Right renal cortex interstitium (tissue), 3 donors: ENCODE measurements at regions not wholly inside any gene's neighbourhood (a gene's known extent, or its start where the extent isn't known, plus 50 kb on each side); places are given as distances from the start of the nearest gene placed in this dataset.

Experiments used
- DNase-seq, 3 donors: peaks; one replicate each; pipeline ENCODE4 v3.0.0-alpha.2; 2013; ENCODE audit warnings: low read depth in 3 of 3, low spot score in 2 of 3

DNA sequence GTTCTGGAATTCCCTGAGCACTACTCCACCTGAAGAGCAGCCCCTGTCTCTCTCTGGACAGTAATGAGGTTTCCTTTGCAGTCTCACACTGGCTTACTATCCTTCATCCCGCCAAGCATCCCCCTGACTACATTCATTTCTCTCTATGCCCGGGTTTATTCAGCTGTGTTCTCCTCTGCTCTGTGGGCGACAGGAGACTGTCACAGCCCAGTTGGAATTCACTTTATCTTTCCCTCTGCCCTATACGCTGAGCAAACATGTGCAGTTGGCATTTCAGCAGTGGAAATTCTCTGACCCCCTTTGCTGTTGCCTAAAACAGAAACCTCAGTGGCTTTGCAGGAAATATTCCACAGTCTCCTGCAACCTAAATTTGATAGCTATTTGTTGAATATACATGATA, 83.5 kb upstream of the MAX start:
- no peak for DNase-seq

DNA sequence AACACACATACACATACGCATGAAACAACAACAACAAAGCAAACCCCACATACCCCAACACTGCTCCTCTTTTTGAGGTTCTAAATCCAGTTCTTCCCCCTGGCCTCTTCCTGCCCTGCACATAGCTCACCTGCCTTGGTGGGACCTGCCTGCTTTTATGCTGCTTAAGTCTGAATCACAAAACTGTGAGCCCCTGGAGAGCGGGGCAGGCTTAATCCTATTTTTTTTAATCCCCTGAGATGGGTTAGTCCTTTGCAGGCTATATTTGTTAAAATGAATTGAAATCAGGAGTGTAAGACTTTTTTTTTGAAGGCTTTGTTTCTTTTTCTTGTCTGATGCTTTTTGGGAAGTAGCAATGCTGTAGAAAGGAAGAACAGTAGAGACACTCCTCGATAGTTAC, 84.6 kb upstream of the MAX start:
- DNase-seq = no peak

DNA sequence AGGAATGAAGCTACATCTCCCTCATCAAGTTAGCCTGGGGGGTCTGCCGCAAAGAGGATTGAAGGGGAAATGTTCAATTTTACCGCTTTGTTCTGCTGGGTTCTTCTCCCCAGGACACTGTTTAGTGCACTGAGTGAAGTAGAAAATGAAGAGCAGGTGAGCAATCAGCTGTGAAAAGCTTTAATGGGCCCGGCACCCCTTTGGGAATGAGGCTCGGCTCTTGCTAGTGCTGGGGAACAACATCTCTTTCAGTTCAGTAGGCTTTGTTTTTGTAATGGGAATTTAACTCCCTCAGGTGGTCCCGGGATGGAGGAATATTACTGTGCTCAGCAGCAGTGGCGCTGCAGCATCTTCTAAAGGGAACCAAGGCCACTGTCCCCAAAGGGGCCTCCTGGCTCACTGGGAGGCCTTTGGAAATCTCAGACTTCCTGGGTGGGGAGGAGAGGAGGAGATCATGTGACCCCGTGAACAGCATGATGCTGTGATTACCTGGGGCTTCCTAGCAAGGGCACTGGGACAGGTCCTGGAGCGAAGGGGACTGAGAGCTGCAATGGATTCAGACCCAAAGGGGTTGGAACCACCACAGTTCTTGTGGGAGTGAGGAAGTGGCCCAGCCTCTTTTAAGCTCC, 85.2 kb upstream of the MAX start:
- DNase-seq = no peak

DNA sequence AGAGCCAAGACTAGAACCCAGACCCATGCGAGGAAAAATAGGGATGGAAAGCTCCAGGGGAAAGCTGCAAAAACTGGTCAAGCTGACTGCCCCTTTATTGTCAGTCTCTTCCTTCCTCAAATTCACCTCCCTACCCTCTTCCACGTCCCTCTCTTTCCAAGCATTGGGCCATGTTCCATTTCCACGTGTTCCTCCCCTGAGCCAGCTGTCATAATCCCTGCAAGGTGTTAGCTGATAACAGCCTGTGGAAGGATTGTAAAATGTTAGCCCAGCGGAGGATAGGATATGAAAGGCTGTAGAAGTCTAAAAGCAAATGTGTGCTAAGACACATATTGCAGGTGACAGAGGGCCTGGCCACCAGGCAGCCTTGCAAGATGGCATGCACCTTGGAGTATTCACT, 88.0 kb upstream of the MAX start:
- no peak for DNase-seq

DNA sequence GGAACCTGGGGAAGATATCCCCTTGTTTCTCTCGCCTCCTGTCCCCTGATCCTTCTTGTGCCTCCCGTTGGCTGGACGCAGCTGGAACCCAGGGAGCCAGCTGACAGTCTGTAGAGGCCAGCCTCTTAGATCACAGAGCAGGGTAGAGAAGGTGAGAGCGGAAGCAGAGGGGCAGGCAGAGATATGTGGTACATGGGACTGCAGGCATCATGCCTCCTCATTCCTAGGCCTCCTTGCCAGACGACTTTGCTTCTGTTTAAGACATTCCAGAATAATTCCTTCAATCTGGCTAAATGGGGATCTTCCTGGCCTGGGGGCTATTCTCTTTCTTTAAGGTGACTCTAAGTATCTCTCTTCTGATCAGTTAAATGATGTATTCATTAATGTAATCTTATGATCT, 89.4 kb upstream of the MAX start:
- DNase-seq = no peak

DNA sequence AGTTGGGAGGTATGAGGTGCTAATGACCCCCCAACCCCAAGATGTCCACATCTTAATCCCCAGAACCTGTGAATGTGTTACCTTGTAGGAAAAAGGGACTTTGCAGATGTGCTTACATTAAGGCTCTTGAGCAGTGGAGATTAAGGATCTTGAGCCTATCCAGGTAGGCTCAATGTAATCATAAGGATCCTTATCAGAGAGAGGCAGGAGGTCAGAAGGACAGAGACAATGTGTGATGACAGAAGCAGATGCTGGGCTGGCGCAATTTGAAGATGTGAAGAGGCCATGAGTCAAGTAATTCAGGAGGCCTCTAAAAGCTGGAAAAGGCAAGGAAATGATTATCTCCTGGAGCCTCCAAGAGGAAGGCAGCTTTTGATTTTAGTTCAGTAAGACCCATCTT, 90.4 kb upstream of the MAX start:
- no peak for DNase-seq

DNA sequence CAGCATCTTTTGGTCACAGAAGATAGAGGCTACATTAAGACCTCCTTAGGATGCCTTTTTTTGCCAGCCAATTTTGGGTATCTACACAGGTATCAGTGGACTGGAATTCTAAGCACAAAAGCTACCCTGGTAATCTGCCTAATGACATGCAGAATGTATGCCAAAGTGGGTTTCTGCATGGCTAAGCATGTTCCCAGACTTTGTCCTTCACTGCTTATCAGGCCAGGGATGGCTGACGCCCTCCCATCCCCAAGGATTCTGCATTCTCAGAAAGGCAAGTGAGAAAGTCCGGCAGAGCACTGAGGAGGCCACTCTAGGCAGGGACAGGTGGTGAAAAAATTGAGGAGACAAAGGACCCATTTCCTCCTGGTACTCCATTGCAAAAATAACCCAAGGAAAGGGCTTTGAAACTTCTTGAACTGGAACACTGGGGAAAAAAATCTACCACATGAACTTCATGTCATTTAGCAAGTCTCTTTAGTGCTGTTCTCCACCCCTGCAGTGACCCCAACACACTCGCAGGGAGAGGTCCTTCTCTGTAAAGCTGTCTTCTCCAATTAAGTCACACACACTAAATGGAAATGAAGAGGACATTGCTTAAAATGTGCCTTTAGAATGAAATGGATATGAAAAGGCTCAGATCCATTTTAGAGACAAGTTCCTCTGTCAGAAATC, 91.7 kb upstream of the MAX start:
- no peak for DNase-seq

DNA sequence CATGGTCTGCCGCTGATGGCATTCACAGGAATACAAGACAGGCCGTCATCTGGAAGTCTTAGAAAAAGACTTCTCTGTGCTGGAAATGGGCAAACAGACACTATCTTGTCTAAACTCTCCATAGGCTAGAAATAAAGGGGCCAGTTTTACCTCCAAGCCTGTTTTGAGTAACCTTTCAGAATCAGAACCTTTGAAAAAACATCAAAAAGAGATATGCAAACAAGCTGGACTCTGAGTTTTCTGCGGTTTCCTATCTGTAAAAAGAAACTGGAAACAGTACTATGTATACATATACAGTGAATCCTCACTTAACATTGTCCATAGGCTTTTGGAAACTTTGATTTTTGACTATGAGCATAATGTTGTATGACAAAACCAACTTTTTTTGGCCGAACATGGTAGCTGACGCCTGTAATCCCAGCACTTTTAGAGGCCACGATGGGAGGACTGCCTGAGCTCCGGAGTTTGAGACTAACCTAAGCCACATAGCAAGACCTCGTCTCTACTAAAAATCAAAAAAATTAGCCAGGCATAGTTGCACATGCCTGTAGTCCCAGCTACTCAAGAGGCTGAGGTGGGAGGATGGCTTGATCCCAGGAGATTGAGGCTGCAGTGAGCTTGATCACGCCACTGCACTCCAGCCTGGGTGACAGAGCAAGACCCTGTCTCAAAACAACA, 92.9 kb upstream of the MAX start:
- DNase-seq = no peak

DNA sequence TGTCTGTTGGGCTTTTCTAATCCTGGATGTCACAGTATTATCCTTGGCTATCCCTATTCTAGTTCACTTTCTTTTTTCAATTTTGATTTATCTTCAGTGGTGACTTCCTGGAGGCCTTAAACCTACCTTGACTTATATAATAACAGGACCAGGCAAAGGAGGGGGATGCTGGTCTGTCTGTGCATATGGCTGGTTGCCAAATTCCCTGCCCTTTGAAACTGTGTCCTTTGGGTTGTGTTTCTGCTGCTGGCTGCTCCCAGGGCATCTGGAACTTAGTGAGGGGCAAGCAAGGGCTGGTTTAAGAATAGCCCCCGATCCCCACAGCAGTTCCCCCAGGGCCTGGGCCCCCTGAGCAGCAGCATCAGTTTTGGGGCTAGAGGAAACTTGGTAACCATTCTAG, 96.0 kb upstream of the MAX start:
- no peak for DNase-seq

DNA sequence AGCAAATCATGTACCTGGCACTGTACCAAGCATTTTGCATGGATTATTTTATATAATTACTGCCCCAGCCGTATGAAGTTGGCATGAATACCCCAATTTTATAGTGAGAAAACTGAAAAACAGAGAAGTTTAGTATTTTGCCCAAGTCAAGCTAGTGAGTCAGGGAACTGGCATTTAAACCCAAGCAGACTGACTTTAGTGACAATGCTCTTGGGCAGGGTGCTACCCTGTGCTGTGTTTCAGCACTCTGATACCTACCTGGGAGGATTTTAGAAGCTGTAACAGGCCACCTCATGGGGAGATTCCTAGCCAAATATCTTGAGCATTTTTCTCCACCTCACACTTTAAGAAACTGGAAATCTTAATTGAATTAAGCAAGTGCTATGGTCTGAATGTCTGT, 98.1 kb upstream of the MAX start:
- DNase-seq = no peak

DNA sequence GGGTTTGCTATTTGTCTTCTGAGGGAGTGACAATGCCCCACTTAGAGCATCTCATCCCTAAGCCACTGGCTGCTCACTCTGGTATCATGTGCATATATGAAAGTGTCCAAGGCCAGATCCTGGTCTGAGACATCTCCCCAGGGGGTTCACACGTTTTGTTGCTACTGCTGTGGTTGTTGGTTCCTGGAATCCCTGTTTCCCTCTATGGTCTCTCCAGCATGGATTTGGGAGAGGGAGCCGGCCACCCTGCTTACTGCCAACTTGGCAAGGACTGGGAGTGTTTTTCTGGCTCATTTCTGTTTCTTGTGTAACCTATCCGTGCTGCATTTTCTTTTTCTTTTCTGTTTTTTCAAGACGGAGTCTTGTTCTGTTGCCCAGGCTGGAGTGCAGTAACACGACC, 101.3 kb upstream of the MAX start:
- DNase-seq = no peak

DNA sequence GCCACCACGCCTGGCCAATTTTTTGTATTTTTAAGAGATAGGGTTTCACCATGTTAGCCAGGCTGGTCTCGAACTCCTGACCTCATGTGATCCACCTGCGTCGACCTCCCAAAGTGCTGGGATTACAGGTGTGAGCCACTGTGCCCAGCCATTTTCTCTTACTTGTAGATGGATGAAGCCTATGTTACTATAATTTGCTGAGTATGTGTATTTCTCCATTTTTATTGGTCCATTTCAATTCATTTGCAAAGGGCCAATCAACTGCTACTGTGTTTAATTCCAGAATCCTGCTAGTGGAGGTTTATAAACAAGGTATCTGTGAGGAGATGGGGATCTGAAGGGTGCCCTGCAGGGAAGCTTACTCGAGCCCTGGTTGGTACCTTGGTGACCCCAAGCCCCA, 101.7 kb upstream of the MAX start:
- no peak for DNase-seq

DNA sequence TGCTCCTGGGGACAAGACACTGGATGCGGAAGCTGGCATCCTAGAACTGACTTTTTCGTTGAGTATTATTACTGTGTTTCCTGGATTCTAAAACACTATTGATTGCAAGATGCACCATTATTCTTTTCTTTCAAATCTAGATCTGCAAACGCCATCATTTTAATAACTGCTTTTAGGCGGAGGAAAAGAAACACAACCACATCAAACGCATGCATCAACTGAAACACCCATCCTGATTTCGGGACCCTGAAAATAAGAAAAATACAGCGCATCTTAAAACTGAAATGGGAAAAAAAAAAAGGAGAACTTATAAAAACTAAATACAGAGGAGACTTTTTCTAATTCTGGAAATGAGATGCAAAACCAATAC, 103.7 kb upstream of the MAX start:
- no peak for DNase-seq

DNA sequence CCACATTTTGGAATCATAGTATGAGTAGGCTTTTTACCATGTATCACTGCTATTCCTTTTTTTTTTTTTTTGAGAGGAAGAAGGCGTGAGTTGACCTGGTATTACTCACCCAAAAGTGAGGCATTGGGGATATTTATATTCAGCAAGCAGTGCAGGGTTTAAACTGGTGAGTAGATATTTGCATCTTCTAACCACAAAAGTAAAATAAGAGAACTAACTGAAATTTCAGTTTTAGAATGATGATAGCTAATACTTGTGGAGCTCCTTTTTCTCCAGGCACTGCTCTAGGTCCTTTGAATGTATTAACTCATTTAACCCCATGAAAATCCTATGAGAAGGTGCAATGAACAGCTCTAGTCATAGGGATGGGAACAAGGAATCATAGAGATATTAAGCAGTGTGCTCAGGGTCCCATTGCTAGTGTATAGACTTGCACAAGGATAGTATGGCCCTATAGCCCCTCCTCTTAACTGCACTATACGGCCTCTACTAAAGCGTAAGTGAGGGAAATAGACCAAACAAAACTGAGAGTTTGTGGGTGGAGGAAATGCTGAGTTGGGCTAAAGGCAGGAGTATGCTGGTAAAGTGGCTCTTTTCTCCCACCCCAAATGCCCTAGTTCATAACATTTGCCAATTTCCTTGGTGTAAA, 104.3 kb upstream of the MAX start:
- DNase-seq = no peak

DNA sequence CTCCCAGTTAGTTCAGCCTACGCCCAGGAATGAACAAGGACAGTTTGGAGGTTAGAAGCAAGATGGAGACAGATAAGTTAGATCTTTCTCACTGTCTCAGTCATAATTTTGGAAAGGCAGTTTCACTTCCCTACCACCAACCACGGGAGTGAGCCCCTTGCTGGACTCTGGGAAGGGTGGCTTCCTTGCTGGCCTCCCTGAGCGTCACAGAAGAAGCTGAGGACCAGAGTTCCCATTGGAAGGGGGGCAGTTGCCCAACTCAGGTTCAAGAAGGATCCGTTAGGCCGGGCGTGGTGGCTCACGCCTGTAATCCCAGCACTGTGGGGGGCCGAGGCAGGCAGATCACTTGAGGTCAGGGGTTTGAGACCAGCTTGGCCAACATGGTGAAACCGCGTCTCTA, 106.2 kb upstream of the MAX start:
- no peak for DNase-seq

DNA sequence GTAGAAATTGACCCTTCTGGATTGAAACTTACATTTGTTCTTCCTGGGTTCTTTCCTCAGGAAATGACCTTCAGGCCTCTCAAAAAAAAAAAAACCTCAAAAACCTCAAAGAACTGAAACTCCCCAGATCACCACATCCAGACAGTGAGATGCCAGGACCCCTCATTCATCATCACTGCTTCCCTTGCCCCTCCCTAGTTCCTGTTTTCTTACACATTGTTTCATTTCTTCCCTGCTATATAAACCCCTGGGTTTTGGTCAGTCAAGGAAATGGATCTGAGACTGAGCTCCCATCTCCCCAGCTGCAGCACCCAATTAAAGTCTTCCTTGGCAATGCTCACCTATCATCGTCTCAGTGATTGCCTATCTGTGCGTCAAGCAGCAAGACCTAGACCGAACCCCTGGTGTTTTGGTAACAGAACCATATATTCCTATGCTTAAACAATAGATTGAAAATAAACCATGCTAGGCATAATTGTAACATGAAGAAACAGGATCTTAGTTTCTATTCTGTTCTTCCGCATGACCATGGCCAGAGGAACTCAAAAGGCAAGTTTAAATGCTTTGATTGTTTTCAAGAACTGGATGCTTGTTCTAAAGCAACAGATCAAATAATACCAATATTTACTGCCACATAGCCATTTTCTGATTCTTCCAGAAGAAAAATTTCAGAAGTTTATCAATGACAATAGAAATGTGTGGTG, 108.0 kb upstream of the MAX start:
- no peak for DNase-seq

DNA sequence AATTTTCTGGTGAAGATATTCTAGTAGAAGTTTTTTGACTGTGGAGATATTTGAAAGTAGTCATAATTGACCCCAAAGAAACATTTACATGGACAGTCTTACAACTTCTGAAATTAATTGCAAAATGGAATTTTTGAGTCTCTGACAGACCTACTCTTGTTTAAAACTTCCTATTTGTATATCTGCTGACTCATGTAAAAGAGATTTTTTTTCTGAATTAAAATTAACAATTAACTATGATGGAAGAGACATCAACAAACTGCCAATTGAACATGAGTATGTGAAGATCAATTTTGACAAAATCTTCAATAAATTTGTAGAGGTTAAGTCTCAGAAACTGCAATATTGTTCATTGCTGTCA, 108.5 kb upstream of the MAX start:
- no peak for DNase-seq

DNA sequence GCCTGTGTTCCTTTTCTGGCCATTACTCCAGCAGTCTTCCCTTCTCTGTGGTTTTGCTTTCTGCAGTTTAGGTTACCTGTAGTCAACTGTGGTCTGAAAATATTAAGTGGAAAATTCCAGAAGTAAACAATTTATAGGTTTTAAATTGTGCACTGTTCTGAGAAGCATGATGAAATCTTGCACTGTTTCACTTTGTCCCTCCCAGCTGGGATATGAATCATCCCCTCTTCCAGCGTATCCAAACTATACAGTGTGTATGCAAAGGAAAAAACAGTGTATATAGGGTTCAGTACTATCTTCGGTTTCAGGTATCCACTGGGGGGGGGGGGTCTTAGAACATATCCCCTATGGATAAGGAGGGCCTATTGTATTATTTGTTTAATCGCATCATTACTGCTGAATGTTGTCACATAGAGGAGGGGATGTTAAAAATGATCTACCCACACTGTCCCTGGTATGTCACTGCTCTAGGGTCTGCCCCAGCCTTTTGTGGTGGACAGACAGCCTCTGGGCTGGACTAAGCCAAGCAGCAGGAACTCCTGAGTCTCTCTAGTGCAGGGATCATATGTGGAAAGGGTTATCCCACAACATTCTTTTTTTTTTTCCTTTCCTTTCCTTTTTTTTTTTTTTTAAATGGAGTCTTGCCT, 109.1 kb upstream of the MAX start:
- DNase-seq = no peak

DNA sequence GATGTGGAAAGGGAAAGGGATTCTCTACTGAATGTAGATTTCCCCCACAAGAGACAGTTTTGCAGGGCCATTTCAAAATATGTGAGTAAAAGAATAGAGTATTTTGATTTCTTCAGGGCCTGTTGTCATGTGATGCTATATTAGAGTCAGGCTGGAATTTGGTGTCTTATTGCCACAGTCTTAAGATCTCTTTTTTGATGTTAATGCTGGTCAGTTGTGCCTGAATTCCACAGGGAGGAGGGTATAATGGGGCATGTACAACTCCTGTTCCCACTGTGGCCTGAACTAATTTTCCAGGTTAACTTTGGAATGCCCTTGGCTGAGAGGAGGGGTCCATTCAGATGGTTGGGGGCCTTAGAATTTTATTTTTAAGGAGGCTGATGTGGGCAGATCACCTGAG, 111.0 kb upstream of the MAX start:
- DNase-seq = no peak

DNA sequence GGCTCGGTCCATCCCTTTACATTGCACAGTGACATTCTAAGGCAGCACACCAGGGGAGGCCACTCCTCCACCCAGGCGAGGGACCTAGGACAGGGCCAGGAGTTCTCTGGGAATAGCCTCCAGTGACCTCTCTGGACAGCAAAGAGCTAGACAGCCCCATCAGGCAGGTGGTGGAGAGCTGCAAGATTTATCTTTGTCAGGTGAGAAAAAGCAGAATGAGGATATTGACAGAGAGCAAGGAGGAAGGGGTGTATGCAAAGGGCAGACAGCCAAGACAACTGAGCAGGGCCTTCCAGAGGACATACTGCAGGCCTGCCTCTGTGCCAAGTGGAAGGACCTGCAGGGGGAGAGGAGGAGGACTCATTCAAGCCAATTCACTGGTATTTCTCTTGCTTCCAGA, 112.4 kb upstream of the MAX start:
- DNase-seq = no peak

DNA sequence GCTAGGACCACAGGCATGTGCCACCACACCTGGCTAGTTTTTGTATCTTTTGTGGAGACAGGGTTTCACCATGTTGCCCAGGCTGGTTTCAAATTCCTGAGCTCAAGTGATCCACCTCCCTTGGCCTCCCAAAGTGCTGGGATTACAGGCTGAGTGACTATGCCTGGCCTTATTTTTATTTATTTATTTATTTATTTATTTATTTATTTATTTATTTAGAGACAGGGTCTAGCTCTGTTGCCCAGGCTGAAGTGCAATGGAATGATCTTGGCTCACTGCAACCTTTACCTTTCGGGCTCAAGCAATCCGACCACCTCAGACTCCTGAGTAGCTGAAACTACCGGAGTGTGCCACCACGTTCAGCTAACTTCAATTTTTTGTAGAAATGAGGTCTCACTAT, 117.0 kb upstream of the MAX start:
- no peak for DNase-seq
